Amniotic epithelial cell (primary cell): ENCODE measurements at regions not wholly inside any gene's neighbourhood (a gene's known extent, or its start where the extent isn't known, plus 50 kb on each side); places are given as distances from the start of the nearest gene placed in this dataset.

Experiments used
- DNase-seq: peaks from one replicate; pipeline ENCODE4 v3.0.0-alpha.2; 2010; ENCODE audit warnings: low read depth

- DNase-seq, result no peak
Observed at GRCh38 chr2:181189951-181190350, 209.5 kb downstream of the UBE2E3 start.

GRCh38 chr2:181190711-181191110 lies 210.3 kb downstream of the UBE2E3 start:
- peak; percentile 70 for DNase-seq

GRCh38 chr2:181193550-181193949 lies 213.1 kb downstream of the UBE2E3 start:
- DNase-seq, result no peak

- DNase-seq, result no peak
Observed at GRCh38 chr2:181196401-181196800, 216.0 kb downstream of the UBE2E3 start.

- no peak for DNase-seq
Observed at GRCh38 chr2:181197140-181197760, 216.8 kb downstream of the UBE2E3 start.

- no peak for DNase-seq
Observed at GRCh38 chr2:181198183-181198864, 217.9 kb downstream of the UBE2E3 start.

GRCh38 chr2:181203412-181203811 lies 223.0 kb downstream of the UBE2E3 start:
- DNase-seq, result peak; percentile 74

GRCh38 chr2:181203916-181204315 lies 223.5 kb downstream of the UBE2E3 start:
- no peak for DNase-seq

- no peak for DNase-seq
Observed at GRCh38 chr2:181218401-181218821, 238.0 kb downstream of the UBE2E3 start.

- DNase-seq, result no peak
Observed at GRCh38 chr2:181223234-181223633, 234.0 kb upstream of the ITGA4 start.

GRCh38 chr2:181224866-181225265 lies 232.3 kb upstream of the ITGA4 start:
- DNase-seq, result no peak

GRCh38 chr2:181228661-181229060 lies 228.5 kb upstream of the ITGA4 start:
- DNase-seq, result no peak

GRCh38 chr2:181231151-181231550 lies 226.0 kb upstream of the ITGA4 start:
- no peak for DNase-seq

GRCh38 chr2:181231886-181232621 lies 225.1 kb upstream of the ITGA4 start:
- DNase-seq, result no peak

GRCh38 chr2:181234487-181234891 lies 222.7 kb upstream of the ITGA4 start:
- no peak for DNase-seq

GRCh38 chr2:181235011-181235410 lies 222.2 kb upstream of the ITGA4 start:
- DNase-seq, result no peak

- no peak for DNase-seq
Observed at GRCh38 chr2:181235683-181236459, 221.3 kb upstream of the ITGA4 start.

GRCh38 chr2:181239201-181239799 lies 217.9 kb upstream of the ITGA4 start:
- DNase-seq, result peak; percentile 21

GRCh38 chr2:181240844-181241243 lies 216.3 kb upstream of the ITGA4 start:
- DNase-seq, result no peak

- no peak for DNase-seq
Observed at GRCh38 chr2:181241366-181241765, 215.8 kb upstream of the ITGA4 start.

GRCh38 chr2:181241797-181242196 lies 215.4 kb upstream of the ITGA4 start:
- DNase-seq, result no peak

- DNase-seq, result no peak
Observed at GRCh38 chr2:181242262-181242661, 214.9 kb upstream of the ITGA4 start.
